LNCaP clone FGC (cell line): ENCODE measurements at regions not wholly inside any gene's neighbourhood (a gene's known extent, or its start where the extent isn't known, plus 50 kb on each side); places are given as distances from the start of the nearest gene placed in this dataset.

Source experiments
- DNase-seq: peaks from one replicate; pipeline ENCODE4 v3.0.0-alpha.2; 2011; ENCODE audit warnings: low read depth
- H3K4me3 ChIP-seq: 2 replicates; pipeline ENCODE4 v1.5.1; 2011; ENCODE audit warnings: mild to moderate bottlenecking, low read depth, low read length, control low read depth
- TF ChIP-seq, protein P1 (sequence below): IDR thresholded peaks from 2 replicates; pipeline ENCODE4 v1.5.1; 2012; ENCODE audit warnings: mild to moderate bottlenecking; ENCODE audit not compliant: control insufficient read depth, insufficient read depth; ENCODE audit errors: extremely low read depth

DNA sequence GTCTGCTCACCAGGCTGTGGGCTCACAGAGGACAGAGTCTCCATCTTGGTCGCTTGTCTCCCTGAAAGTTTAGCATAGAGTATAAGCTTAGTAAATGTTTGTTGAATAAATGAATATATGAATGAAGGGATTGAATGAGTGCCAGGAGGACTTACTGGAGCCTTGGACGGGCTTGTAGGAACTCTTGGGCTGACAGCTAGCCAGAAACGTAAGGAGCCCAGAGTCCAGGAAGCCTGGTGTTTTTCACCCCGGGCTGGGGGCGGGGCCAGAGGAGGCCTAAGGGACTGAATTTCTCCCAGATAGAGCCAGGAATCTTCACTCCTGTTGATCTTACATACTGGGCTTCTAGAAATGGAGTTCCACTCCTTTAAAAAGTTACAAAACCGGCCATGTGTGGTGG lies 68.5 kb upstream of the SRSF6 start:
- peak; percentile 32 for DNase-seq
- TF ChIP-seq, protein P1, sequence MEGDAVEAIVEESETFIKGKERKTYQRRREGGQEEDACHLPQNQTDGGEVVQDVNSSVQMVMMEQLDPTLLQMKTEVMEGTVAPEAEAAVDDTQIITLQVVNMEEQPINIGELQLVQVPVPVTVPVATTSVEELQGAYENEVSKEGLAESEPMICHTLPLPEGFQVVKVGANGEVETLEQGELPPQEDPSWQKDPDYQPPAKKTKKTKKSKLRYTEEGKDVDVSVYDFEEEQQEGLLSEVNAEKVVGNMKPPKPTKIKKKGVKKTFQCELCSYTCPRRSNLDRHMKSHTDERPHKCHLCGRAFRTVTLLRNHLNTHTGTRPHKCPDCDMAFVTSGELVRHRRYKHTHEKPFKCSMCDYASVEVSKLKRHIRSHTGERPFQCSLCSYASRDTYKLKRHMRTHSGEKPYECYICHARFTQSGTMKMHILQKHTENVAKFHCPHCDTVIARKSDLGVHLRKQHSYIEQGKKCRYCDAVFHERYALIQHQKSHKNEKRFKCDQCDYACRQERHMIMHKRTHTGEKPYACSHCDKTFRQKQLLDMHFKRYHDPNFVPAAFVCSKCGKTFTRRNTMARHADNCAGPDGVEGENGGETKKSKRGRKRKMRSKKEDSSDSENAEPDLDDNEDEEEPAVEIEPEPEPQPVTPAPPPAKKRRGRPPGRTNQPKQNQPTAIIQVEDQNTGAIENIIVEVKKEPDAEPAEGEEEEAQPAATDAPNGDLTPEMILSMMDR, result no peak
- no peak overlapping the region for H3K4me3 ChIP-seq

DNA sequence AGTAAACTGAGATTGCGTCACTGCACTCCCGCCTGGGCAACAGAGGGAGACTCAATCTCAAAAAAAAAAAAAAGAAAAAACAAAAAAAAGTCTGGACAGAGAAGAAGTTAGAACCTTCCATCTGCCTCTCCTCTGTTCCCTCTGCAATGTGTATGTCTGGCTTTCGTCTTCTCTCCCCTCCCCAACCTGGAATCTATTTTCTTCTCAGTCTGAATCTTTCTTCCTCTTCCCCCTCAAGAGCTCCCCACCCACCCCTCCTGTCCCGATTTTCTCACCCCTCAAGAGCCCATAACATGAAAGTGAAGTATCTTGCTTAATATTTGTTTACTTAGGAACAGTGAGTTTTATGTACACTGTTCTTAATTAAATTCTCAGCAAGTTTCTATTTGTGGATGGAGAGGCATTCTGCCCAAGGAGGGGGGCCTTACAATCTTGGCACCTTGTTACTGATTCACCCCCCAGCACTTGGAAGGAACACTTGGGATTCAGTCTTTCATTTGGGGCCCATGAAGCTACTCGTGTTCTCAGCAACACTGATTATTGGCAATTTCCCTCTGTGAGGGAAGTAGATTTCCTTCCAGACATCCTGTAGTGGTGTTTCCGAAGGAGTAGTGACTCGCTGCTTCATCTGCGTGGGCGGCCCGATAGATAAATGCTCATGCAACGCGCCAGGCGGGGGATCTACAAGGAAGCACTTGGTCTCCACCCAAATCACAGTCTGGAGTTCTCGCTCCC lies 69.3 kb upstream of the SRSF6 start:
- no peak overlapping the region for H3K4me3 ChIP-seq
- TF ChIP-seq, protein P1, result no peak
- DNase-seq, result no peak

DNA sequence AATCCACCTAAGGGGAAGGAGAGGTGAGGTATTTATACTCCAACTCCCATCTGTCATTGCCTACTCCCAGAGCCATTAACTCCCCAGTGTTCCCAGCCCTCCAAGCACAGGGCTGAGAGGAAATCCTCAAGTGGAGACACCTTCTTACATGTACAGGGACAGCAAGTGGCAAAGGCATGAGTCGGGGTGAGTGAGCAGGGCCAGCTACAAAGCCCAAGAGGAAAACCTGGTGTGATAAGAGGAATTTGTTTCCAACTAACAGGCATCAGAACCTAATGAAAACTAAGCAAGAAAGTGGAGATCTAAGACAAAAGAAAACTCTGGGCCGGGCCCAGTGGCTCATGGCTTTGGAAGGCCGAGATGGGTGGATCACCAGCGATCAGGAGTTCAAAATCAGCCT lies 70.0 kb upstream of the SRSF6 start:
- TF ChIP-seq, protein P1, result no peak
- DNase-seq, result no peak
- no peak overlapping the region for H3K4me3 ChIP-seq

DNA sequence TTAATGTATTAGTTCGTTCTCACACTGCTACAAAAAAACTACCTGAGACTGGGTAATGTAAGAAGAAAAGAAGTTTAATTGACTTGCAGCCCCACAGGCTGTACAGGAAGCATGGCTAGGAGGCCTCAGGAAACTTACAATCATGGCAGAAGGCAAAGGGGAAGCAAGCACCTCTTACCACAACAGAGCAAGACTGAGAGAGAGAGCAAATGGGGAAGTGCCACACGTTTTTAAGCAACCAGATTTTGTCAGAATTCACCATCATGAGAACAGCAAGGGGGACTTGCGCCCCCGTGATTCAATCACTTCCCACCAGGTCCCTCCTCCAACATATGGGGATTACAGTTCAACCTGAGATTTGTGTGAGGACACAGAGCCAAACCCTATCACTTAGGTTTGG lies 70.8 kb upstream of the SRSF6 start:
- DNase-seq, result no peak

DNA sequence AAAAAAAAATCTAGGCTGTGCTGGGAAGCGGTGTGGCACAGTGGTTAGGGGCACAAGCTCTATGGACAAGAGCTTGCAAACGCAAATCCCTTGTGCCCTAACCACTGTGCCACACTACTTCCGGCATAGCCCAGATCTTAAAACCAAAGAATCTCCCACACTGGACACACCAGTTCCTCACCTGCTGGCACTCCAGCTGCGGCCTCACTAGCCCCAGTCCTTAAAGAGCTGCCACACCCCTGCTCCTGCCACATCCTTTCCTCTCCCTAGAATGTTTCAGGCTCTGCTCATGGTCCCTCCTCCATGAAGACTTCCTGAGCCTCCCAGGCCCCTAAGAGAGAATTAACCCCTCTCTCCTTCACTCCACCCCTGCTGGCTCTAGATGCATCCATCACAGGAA lies 71.8 kb upstream of the SRSF6 start:
- no peak overlapping the region for H3K4me3 ChIP-seq
- TF ChIP-seq, protein P1, result no peak

More for the DNA sequence above, 70.8 kb upstream of the SRSF6 start:
- TF ChIP-seq, protein P1, result no peak
- no peak overlapping the region for H3K4me3 ChIP-seq

DNA sequence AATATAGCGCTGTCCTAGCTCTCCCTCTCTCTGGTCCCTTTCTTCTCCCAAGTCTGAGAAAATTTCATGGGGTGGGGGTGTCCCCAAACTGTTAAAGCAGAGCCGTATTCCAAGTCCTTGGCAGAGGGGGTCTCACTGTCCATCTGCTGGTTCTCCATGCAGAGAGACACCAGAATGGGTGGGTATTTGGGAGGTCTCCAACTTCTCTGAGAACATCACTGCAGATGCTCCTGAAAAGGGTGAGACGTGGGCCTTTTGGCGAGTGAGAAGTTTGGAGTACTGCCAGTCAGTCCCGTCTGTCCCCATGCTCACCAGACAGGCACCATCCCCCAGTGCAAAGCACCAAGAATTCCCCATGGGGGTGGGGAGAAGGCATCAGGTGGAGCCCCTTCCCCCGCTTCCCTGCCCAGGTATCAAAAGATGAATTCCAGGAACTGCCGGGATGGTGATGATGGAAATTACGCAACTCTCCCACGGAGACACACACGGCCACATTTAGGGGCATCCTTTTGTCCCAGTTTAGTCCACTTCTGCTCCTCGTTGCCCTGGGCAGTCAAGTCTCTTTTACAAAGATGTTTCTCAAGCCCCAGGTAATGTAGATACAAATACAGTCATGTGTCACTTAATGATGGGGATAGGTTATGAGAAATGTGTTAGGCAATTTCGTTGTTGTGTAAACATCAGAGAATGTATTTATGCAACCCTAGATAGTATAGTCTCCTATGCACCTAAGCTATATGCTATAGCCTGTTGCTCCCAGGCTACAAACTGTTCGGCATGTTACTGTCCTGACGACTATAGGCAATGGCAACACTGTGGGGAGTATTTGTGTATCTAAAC lies 73.4 kb upstream of the SRSF6 start:
- H3K4me3 ChIP-seq, result no peak overlapping the region
- TF ChIP-seq, protein P1, result no peak
- DNase-seq, result no peak

More for the DNA sequence above, 71.8 kb upstream of the SRSF6 start:
- no peak for DNase-seq
